WERI-Rb-1 (cell line): ENCODE measurements at regions not wholly inside any gene's neighbourhood (a gene's known extent, or its start where the extent isn't known, plus 50 kb on each side); places are given as distances from the start of the nearest gene placed in this dataset.

Experiments
- DNase-seq: peaks from one replicate; pipeline ENCODE4 v3.0.0-alpha.2; 2020
- H3K27ac ChIP-seq: fragments of 250-450 bp; sonication (Bioruptor Pico); 2 replicates; pipeline ENCODE4 v1.5.1; 2020; ENCODE audit warnings: mild to moderate bottlenecking, moderate library complexity
- H3K27me3 ChIP-seq: fragments of 250-450 bp; sonication (Bioruptor Pico); 2 replicates; pipeline ENCODE4 v1.5.1; 2021; ENCODE audit warnings: mild to moderate bottlenecking, low read depth, moderate library complexity; ENCODE audit not compliant: insufficient read depth, severe bottlenecking
- H3K36me3 ChIP-seq: fragments of 250-450 bp; sonication (Bioruptor Pico); 2 replicates; pipeline ENCODE4 v1.5.1; 2020; ENCODE audit warnings: mild to moderate bottlenecking, moderate library complexity
- H3K4me3 ChIP-seq: 2 replicates; pipeline ENCODE4 v1.5.1; 2011; ENCODE audit warnings: low read depth, mild to moderate bottlenecking, control low read depth, low read length
- H3K9me3 ChIP-seq: fragments of 250-450 bp; sonication (Bioruptor Pico); 2 replicates; pipeline ENCODE4 v1.5.1; 2021; ENCODE audit warnings: mild to moderate bottlenecking, moderate library complexity; ENCODE audit not compliant: severe bottlenecking
- TF ChIP-seq, protein P1 (sequence below): IDR thresholded peaks from 2 replicates; pipeline ENCODE4 v1.5.1; 2011; ENCODE audit warnings: low read depth, mild to moderate bottlenecking, control low read depth, inconsistent platforms, low read length

DNA sequence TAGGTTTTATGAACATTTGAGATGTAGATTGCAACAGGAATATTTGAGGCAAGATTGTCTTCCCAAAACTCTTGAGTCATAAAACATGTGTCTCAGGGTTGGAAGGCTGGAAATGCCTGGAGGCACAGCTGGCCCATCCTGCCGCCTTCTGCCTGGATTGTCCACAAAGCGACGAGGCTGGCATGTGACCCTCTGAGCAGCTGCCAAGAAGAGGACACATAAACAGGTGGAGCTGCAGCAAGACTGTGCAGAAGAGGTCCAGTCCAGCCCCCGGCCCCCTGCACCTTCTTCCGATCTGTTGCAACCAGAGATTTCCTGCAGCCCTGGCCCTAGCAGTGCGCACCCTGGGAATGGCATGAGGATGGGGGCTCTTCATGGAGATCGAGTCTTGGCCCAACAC, 101.9 kb upstream of the BCOR start:
- TF ChIP-seq, protein P1, sequence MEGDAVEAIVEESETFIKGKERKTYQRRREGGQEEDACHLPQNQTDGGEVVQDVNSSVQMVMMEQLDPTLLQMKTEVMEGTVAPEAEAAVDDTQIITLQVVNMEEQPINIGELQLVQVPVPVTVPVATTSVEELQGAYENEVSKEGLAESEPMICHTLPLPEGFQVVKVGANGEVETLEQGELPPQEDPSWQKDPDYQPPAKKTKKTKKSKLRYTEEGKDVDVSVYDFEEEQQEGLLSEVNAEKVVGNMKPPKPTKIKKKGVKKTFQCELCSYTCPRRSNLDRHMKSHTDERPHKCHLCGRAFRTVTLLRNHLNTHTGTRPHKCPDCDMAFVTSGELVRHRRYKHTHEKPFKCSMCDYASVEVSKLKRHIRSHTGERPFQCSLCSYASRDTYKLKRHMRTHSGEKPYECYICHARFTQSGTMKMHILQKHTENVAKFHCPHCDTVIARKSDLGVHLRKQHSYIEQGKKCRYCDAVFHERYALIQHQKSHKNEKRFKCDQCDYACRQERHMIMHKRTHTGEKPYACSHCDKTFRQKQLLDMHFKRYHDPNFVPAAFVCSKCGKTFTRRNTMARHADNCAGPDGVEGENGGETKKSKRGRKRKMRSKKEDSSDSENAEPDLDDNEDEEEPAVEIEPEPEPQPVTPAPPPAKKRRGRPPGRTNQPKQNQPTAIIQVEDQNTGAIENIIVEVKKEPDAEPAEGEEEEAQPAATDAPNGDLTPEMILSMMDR: no peak

DNA sequence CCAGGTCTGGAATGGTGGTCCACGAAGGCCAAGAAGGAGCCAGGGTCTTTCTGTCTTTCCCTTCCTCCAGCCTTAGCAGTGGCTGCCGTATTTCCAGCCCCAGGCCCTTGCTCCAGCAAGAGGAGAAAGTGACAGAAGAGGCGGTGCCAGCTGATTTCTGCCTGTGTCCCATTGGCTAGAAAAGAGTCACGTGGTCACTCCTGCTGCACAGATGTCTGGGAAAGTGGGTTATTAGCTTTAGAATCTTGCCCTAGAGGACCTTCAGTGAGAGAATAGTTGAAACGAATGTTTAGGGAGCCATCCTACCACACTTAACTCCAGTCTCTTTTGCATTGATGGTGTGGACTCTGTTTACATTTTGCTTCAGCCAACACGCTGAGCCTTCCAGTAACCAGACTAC, 99.3 kb upstream of the BCOR start:
- no peak overlapping the region for H3K4me3 ChIP-seq
- H3K9me3 ChIP-seq: no peaks in the 10 kb centered on the region
- DNase-seq: no peak
- H3K27ac ChIP-seq: no peak overlapping the region
- peaks cover 20% of the 10 kb centered on the region for H3K27me3 ChIP-seq
- TF ChIP-seq, protein P1: no peak
- H3K36me3 ChIP-seq: no peaks in the 10 kb centered on the region

More for the DNA sequence above, 101.9 kb upstream of the BCOR start:
- no peak for DNase-seq
- H3K27ac ChIP-seq: no peak overlapping the region
- H3K4me3 ChIP-seq: no peak overlapping the region
- H3K9me3 ChIP-seq: no peaks in the 10 kb centered on the region
- H3K27me3 ChIP-seq: peaks cover 22% of the 10 kb centered on the region
- H3K36me3 ChIP-seq: no peaks in the 10 kb centered on the region

DNA sequence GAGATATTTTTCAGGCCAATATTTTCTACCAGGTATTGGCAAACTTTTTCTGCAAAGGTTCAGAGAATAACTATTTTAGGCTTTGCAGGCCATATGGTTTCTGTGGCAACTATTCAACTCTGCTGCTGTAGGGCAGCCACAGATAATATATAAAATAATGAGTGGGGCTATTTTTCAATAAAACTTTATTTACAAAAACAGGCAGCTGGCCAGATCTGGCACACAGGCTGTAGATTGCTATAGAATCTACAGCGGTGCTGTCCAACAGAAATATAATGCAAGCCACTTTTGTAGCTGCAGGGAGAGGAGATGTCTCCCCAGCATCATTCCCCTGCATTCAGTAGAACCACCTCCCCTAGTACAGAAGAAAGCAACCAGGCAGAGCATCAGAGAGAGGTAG, 97.6 kb upstream of the BCOR start:
- Histone ChIP-seq H3K9me3 (no peaks in the 10 kb centered on the region), H3K4me3 (no peak overlapping the region), H3K27ac (no peak overlapping the region), H3K27me3 (peaks cover 14% of the 10 kb centered on the region), H3K36me3 (no peaks in the 10 kb centered on the region)
- TF ChIP-seq, protein P1: no peak
- DNase-seq: no peak

DNA sequence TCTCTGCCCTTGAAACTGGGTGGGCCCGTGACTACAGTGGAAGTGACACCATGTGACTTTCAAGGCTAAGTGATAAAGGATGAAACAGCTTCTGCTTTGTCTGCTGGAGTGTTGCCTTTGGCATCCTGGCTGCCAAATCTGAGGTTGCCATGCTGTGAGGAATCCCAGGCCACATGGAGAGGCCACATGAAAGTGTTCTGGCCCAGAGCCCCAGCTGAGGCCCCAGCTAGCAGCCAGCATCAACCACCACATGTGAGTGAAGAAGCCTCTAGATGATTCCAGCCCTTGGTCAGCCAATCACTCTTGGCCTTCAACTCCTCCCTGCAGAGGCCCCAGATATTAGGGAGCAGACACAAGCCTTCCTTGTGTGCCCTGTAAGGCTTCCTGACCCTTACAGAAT, 94.4 kb upstream of the BCOR start:
- no peaks in the 10 kb centered on the region for H3K36me3 ChIP-seq
- TF ChIP-seq, protein P1: no peak
- no peak overlapping the region for H3K27ac ChIP-seq
- peaks cover 26% of the 10 kb centered on the region for H3K27me3 ChIP-seq
- H3K9me3 ChIP-seq: no peaks in the 10 kb centered on the region
- H3K4me3 ChIP-seq: no peak overlapping the region
- DNase-seq: no peak

DNA sequence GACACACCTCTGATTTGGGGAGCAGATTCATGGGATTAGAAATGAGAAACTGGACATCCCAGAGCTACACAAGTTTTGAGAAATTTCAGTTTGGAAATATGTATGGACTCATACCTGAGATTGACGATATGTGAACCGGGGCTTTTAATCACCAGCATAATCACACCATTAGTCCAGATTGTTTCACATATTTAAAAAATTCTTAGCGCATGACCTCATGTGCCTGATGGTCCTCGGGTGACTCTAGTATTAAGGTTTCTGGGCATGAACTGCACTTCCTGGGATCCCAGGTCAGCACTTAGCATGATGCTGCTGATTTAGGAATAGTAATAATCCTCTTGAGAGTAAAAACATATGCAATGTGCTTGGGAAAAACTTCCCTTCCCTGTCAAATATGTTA, 91.9 kb upstream of the BCOR start:
- H3K36me3 ChIP-seq: no peaks in the 10 kb centered on the region
- H3K4me3 ChIP-seq: no peak overlapping the region
- no peak overlapping the region for H3K27ac ChIP-seq
- TF ChIP-seq, protein P1: no peak
- peaks cover 18% of the 10 kb centered on the region for H3K27me3 ChIP-seq
- peaks cover 15% of the 10 kb centered on the region for H3K9me3 ChIP-seq
- DNase-seq: no peak
